ENCODE measurements at regions not wholly inside any gene's neighbourhood (a gene's known extent, or its start where the extent isn't known, plus 50 kb on each side); places are given as distances from the start of the nearest gene placed in this dataset.

DNA sequence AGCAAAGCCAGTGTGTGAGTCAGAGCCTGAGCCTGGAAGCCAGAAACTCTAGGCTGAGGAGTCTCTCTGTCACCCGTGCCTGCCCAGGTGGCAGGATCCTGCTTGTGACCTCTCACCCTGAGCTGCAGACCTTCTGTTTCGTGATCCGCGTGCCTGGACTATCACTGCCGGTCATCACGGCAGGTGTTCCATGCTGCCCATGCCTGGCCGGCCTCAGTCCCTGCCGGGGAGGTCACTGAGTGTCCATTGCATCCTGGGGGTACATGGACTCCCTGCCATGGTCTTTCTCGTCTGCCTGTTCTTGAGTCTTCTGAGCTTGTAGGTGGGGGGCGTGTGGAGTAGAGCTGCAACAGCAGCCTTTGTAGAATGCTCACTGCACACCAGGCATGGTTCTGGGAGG, 1032.4 kb downstream of the TBC1D22A start:
- TF ChIP-seq, protein P1, sequence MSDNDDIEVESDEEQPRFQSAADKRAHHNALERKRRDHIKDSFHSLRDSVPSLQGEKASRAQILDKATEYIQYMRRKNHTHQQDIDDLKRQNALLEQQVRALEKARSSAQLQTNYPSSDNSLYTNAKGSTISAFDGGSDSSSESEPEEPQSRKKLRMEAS (IDR thresholded peaks at IDR 0.05; ENCODE audit: low read depth, low read length) = no peak
- TF ChIP-seq, protein P2, sequence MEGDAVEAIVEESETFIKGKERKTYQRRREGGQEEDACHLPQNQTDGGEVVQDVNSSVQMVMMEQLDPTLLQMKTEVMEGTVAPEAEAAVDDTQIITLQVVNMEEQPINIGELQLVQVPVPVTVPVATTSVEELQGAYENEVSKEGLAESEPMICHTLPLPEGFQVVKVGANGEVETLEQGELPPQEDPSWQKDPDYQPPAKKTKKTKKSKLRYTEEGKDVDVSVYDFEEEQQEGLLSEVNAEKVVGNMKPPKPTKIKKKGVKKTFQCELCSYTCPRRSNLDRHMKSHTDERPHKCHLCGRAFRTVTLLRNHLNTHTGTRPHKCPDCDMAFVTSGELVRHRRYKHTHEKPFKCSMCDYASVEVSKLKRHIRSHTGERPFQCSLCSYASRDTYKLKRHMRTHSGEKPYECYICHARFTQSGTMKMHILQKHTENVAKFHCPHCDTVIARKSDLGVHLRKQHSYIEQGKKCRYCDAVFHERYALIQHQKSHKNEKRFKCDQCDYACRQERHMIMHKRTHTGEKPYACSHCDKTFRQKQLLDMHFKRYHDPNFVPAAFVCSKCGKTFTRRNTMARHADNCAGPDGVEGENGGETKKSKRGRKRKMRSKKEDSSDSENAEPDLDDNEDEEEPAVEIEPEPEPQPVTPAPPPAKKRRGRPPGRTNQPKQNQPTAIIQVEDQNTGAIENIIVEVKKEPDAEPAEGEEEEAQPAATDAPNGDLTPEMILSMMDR (IDR thresholded peaks at IDR 0.05; ENCODE audit: low read depth, low read length) = no peak
- TF ChIP-seq POLR2A (IDR thresholded peaks at IDR 0.05; ENCODE audit: extremely low read depth, insufficient read length) = no peak

Measured in NB4 (cell line).